ENCODE measurements at regions not wholly inside any gene's neighbourhood (a gene's known extent, or its start where the extent isn't known, plus 50 kb on each side); places are given as distances from the start of the nearest gene placed in this dataset.

- no peaks in the 10 kb centered on the region for H3K4me1 ChIP-seq (ENCODE audit: control insufficient read depth, low read length)
- no peaks in the 10 kb centered on the region for H3K79me2 ChIP-seq (ENCODE audit: control insufficient read depth, low read length)
- no peak overlapping the region for H3K27ac ChIP-seq (ENCODE audit: low read depth, low read length)
- no peaks in the 10 kb centered on the region for H3K36me3 ChIP-seq (ENCODE audit: control insufficient read depth, low read length)
- peaks cover 3% of the 10 kb centered on the region; the same call in 1 of the 2 replicates for H3K27me3 ChIP-seq (ENCODE audit: control insufficient read depth, low read length)
- H3K9me3 ChIP-seq (ENCODE audit: control insufficient read depth, insufficient read depth, low read length), result no peaks in the 10 kb centered on the region
- H4K20me1 ChIP-seq (ENCODE audit: control insufficient read depth, insufficient read depth, low read depth, low read length), result no peaks in the 10 kb centered on the region
- no peaks in the 10 kb centered on the region for H3K9me2 ChIP-seq (replicated peaks; ENCODE audit: control insufficient read depth, low read length)
- no peak overlapping the region for H3K4me2 ChIP-seq (ENCODE audit: low read length)
- H3K4me3 ChIP-seq (ENCODE audit: low read length), result no peak overlapping the region
- no peak for TF ChIP-seq CTCF (IDR thresholded peaks at IDR 0.05; ENCODE audit: low read depth, low read length, poor library complexity, severe bottlenecking)
- no peak for TF ChIP-seq EZH2phosphoT487 (IDR thresholded peaks at IDR 0.05; ENCODE audit: borderline replicate concordance, low read length)
- H3F3A ChIP-seq (ENCODE audit: control insufficient read depth, insufficient read depth), result no peaks in the 10 kb centered on the region
Observed at GRCh38 chr18:26771524-26771923, 94.0 kb downstream of the AQP4 start.

GRCh38 chr18:26768385-26768784, 97.1 kb downstream of the AQP4 start:
- Histone ChIP-seq H3K27me3 (ENCODE audit: control insufficient read depth, low read length) (peaks cover 3% of the 10 kb centered on the region; the same call in 1 of the 2 replicates), H3K36me3 (ENCODE audit: control insufficient read depth, low read length) (no peaks in the 10 kb centered on the region), H3K4me1 (ENCODE audit: control insufficient read depth, low read length) (no peaks in the 10 kb centered on the region), H4K20me1 (ENCODE audit: control insufficient read depth, insufficient read depth, low read depth, low read length) (no peaks in the 10 kb centered on the region), H3K27ac (ENCODE audit: low read depth, low read length) (no peak overlapping the region), H3K4me3 (ENCODE audit: low read length) (no peak overlapping the region), H3K9me2 (replicated peaks; ENCODE audit: control insufficient read depth, low read length) (no peaks in the 10 kb centered on the region), H3F3A (ENCODE audit: control insufficient read depth, insufficient read depth) (no peaks in the 10 kb centered on the region), H3K79me2 (ENCODE audit: control insufficient read depth, low read length) (no peaks in the 10 kb centered on the region), H3K4me2 (ENCODE audit: low read length) (no peak overlapping the region), H3K9me3 (ENCODE audit: control insufficient read depth, insufficient read depth, low read length) (no peaks in the 10 kb centered on the region)
- TF ChIP-seq CTCF (IDR thresholded peaks at IDR 0.05; ENCODE audit: low read depth, low read length, poor library complexity, severe bottlenecking) (no peak), EZH2phosphoT487 (IDR thresholded peaks at IDR 0.05; ENCODE audit: borderline replicate concordance, low read length) (no peak)

GRCh38 chr18:26765498-26765897, 100.0 kb downstream of the AQP4 start:
- Histone ChIP-seq H3K4me3 (ENCODE audit: low read length) (no peak overlapping the region), H3K9me2 (replicated peaks; ENCODE audit: control insufficient read depth, low read length) (no peaks in the 10 kb centered on the region), H3K4me2 (ENCODE audit: low read length) (no peak overlapping the region), H3K9me3 (ENCODE audit: control insufficient read depth, insufficient read depth, low read length) (no peaks in the 10 kb centered on the region), H3K27ac (ENCODE audit: low read depth, low read length) (no peak overlapping the region), H3K27me3 (ENCODE audit: control insufficient read depth, low read length) (peaks cover 3% of the 10 kb centered on the region; the same call in 1 of the 2 replicates), H3F3A (ENCODE audit: control insufficient read depth, insufficient read depth) (no peaks in the 10 kb centered on the region), H3K36me3 (ENCODE audit: control insufficient read depth, low read length) (no peaks in the 10 kb centered on the region), H3K79me2 (ENCODE audit: control insufficient read depth, low read length) (no peaks in the 10 kb centered on the region), H4K20me1 (ENCODE audit: control insufficient read depth, insufficient read depth, low read depth, low read length) (no peaks in the 10 kb centered on the region), H3K4me1 (ENCODE audit: control insufficient read depth, low read length) (no peaks in the 10 kb centered on the region)
- TF ChIP-seq CTCF (IDR thresholded peaks at IDR 0.05; ENCODE audit: low read depth, low read length, poor library complexity, severe bottlenecking), result no peak
- no peak for TF ChIP-seq EZH2phosphoT487 (IDR thresholded peaks at IDR 0.05; ENCODE audit: borderline replicate concordance, low read length)
